Activated gamma-delta T cell treated with Interleukin-2 at 50 U/mL for 16 hours (primary cell): ENCODE measurements at regions not wholly inside any gene's neighbourhood (a gene's known extent, or its start where the extent isn't known, plus 50 kb on each side); places are given as distances from the start of the nearest gene placed in this dataset.
"Not testable (repeated sequence)": the region's sequence is repeated elsewhere in the genome, so short reads cannot be mapped to it uniquely, and the experiment has no call there.

ENCODE experiments used
- DNase-seq: peaks from one replicate; pipeline ENCODE4 v3.0.0-alpha.2; 2020

GRCh38 chr13:87398047-87398446 is 273.1 kb upstream of the SLITRK5 start:
- DNase-seq: no peak

DNA sequence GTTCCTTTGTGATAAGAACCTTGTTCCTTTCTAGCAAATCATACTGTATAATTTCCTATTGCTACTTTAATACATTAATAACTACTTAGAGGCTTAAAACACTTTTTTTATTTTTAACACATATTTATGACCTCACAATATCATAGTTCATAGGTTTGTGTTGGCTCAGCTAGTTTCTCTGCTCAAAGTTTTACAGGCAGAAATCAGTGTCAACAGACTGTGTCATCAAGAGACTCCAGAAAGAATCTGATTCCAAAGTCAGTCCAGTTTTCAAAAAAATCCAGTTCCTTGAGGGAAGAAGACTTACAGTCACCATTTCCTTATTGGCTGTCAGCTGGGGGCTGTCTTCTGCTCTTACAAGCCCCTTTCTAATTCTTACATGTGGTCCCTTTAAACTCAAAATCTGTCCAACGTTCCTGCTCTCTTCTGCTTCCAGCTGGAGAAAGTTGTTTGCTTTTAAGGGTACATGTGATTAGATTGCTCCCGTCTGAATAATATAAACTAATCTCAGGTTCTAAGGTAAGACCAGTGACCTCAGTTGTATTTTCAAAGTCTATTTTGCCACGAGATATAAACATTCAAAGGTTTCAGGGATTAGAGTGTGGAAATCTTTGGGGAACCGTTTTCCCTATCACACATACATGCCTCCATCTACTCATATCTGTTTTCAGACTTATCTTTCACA is 267.3 kb upstream of the SLITRK5 start:
- DNase-seq: no peak

DNA sequence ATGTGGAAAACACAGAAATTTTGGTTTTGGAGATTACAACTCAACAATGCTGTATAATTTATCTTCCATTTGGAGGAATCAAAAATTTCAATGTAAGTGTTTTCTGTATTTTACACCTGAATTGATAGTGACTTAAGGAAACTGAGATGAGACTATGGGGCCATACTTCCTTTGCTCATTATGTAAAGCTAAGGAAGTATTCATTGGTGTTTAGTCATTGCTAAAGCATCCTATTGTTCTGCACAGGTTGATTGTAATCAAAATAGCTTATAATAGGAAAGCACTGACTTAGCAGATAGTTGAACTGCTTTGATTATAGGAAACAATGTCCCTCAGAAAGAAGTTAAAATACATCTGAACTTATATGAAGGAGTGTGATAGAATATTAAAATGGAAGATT is 244.4 kb upstream of the SLITRK5 start:
- DNase-seq: no peak

DNA sequence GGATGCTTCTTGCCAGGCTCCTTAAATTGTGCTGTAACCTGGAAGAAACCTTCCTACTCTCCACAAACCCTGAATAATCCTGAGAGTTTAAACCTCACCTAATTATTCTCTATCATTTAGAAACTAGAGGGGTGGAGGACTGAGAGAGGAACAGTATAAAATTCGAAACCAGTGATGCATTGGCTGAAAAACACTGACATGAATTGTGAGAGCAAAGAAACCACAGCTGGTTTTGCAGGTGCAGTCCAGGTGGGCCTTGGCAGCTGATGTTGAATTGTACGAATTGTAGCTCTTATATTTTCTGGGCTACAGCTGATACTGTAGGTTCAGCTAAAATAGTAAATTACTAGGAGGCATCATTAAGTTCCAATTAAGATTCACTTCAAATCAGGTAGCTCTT is 227.0 kb upstream of the SLITRK5 start:
- no peak for DNase-seq

DNA sequence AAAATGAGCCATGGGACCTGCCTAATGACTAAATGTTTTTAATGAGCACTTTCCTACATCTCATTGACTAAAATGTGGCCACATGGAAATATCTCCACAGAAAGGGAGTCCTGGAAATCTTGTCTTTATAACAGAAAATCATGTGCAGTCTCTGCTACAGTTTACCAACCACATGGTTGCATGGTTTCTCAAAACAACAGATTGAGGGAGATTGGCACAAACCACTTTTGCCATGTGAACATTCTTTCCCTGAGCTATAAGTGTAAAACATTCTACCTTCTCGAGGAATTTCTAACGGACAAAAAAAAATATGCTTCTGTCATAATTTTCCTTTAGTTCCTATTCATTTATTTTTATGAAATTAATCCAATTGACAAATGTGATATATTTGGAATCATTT is 218.9 kb upstream of the SLITRK5 start:
- no peak for DNase-seq

GRCh38 chr13:87453244-87453643 is 217.9 kb upstream of the SLITRK5 start:
- DNase-seq: no peak

DNA sequence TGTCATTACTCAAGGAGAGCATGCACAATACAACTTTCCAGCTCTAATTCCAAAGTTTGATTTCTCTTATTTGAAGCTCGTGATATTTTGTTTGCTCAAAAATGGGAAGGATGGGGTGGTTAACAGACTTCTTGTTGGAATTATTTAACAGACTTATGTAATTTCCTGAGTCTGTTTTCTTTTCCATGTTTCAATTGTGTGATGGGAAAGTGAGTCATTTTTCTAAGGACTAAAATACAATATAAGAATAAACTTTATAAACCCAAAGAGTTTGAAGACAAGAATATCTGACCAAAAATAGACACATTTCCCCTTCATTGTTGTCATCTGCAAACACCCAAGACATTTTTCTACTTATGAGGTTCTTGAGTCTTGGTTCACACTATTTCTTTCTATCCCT is 211.8 kb upstream of the SLITRK5 start:
- no peak for DNase-seq

- no peak for DNase-seq
These were observed 173.7 kb upstream of the SLITRK5 start for GRCh38 chr13:87497426-87497825.

DNA sequence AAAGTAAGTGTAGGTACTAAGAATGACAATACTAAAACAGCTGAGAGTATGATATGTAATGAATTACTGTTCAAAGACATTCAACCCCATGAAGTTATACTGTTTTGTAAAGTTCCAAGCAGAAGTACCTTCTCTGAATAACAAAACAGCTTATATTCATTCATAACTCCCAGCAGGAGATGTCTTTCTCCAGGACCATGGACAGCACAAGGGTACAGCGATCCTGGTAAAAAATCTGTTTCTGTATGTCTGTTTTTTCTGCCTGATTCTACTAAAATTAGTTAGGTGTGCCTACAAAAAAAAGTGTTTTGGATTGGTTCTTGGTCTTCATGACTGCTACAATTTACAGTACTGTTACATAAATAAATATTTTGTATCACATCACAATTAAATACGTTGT is 172.5 kb upstream of the SLITRK5 start:
- no peak for DNase-seq

GRCh38 chr13:87524775-87525174 is 146.4 kb upstream of the SLITRK5 start:
- no peak for DNase-seq

- DNase-seq: no peak
These were observed 137.4 kb upstream of the SLITRK5 start for GRCh38 chr13:87533776-87534175.

GRCh38 chr13:87535911-87536310 is 135.3 kb upstream of the SLITRK5 start:
- no peak for DNase-seq

DNA sequence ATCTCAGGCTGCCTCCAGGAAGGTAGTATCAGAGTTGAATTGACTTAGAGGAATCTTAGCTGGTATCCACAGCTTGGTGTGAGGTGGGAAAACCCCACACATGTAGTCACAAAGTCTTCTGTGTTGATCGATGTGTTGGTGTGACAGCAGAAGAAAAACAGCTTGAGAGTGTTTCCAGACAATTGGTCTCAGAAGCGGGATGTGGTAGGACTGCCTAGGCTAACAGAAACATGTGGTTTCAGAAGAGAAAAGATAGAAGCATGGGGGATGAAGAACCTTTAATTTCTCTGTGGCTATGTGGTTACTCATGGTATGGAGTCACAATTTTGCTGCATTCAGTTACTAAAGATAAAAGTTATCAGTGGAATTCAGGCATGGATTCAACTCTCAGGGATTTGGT is 134.7 kb upstream of the SLITRK5 start:
- no peak for DNase-seq

DNA sequence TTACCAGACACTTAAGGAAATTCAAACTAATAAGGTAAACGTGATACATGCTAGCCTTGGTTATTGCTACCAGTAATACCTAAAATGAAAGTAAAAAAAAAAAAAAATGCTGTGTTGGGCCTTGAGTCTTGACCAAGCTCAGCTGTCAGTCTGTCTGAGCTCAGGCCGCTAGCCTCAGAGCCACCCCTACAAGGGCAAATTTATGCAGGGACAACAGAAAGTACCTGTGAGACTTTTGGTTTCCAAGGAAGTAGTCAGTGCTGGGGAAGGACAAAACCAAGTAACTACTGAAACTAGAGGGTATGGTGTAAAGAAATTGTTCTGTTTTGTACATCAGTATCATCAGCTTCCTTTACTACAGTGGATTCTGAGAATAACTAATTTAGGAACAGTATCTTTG is 134.3 kb upstream of the SLITRK5 start:
- no peak for DNase-seq

- no peak for DNase-seq
These were observed 133.2 kb upstream of the SLITRK5 start for GRCh38 chr13:87537951-87538350.

DNA sequence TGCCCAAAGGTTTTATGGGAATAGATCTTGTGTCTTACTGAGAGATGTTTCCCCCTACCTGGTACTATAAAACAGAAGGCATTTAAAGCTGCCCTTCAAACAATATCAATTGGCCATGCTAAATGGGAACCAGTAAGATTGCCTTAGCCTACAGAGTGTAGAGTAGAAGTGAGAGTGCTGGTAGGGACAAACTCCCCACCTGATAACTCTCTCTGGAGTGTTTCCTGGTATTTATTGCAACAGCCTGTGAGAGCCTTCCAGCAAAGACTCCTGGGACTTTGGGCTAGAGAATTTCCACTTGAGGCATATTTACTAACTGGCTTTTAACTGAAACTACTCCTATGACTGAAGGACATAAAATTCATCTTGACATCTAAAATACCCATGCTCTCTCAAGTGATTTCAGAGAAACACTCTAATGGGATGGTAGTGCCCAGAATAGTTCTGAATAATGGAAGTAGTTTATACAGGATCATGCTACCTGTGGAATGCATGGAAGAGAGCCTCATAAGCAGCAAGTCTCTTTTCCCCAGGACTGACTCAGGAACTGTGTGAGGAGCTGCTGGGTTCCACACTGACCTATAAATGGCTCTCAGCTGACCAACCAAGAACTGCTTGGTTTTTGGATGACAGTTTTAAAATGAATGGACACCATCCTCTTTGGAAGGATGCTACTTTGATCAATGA is 132.7 kb upstream of the SLITRK5 start:
- DNase-seq: no peak

DNA sequence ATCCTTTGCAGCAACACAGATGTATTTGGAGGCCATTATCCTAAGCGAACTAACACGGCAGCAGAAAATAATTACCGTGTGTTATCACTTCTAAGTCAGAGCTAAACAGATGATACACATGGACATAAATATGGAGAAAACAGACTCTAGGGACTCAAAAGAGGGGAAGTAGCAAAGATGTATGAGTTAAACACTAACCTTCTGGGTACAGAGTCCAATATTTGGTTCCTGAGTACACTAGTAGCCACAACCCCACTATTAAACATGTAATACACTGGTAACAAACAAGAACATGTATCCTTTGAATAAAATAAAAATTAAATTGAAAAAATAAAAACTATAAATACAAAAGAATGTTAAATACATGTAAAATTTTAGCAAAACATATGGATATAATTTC is 118.0 kb upstream of the SLITRK5 start:
- no peak for DNase-seq

DNA sequence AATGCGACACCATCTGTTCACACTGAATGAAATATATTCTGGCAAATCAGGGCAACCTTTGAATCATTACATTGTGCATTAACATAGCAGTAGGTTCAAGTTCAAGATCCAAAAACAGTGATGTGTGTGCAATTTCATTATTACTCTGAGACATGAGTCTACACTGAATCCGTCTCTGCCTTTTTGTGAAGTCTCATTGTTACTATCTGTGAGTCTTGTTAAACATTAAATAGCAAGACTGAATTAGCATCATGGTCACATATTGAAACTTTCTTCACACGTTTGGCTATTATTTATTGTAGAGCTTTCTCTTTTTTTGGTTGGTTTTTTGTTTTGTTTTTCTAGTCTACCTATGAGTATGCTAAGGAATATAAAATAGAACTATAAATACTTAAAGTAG is 117.1 kb upstream of the SLITRK5 start:
- no peak for DNase-seq

GRCh38 chr13:87557788-87558187 is 113.4 kb upstream of the SLITRK5 start:
- no peak for DNase-seq

DNA sequence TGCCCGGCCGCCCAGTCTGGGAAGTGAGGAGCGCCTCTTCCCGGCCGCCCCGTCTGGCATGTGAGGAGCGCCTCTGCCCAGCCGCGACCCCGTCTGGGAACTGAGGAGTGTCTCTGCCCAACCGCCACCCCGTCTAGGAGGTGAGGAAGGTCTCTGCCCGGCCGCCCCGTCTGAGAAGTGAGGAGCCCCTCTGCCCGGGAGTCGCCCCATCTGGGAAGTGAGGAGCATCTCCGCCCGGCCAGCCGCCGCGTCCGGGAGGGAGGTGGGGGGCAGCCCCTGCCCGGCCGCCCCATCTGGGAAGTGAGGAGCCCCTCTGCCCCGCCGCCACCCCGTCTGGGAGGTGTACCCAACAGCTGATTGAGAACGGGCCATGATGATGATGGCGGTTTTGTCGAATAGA is 109.6 kb upstream of the SLITRK5 start:
- not testable (repeated sequence) for DNase-seq

DNA sequence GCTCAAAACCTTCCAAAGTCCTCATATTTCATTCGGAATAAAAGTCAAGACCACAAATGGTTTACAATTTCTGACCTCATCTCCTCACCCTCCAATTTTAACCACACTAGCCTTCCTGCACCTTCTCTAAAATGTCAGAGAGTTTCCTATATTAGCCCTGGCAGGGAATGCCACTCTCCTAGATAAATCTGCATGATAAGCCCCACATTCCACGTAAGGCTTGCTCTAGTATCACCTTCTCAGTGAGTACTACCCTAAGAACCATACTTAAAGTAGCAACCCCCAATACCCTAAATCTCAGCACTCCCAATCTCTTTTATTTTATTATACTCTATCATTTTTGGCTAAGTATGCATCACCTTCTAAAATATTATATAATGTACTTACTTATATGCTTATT is 100.5 kb upstream of the SLITRK5 start:
- no peak for DNase-seq

DNA sequence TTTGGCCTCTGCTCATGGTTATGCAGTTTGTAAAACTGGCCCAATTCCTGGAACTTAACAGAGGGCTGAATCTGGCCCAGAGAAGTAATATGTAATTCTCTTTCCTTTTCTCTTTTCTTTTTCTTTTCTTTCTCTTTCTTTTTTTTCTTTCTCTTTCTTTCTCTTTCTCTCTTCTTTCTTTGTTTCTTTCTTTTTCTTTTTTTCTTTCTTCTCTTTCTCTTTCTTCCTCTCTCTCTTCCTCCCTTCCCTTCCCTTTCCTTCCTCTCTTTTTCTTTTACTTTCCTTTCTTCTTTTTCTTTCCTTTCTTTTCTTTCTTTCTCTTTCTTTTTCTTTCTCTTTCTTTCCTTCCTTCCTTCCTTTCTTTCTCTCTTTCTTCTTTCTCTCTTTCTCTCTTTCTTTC is 88.8 kb upstream of the SLITRK5 start:
- DNase-seq: no peak

- no peak for DNase-seq
These were observed 80.7 kb upstream of the SLITRK5 start for GRCh38 chr13:87590518-87590917.

GRCh38 chr13:87604437-87604836 is 66.7 kb upstream of the SLITRK5 start:
- not testable (repeated sequence) for DNase-seq

DNA sequence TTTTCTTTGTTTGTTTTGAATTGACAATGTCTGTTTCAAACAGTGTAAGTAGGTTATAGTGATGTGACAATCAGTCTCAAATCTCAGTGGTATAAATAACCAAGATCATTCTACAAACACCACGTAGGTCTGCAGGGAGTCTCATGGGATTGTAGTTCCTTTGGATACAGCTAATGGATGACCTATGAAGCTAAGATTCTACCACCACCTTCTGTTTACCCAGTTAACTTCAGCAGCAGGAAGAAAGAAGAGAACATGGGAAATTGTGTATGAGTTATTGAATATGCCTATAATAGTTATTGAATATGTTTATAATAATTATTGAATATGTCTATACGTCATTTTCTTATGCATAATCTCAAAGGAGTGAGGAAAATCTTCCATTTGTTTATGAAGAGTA is 63.9 kb upstream of the SLITRK5 start:
- DNase-seq: no peak
